ENCODE measurements at regions not wholly inside any gene's neighbourhood (a gene's known extent, or its start where the extent isn't known, plus 50 kb on each side); places are given as distances from the start of the nearest gene placed in this dataset.

DNA sequence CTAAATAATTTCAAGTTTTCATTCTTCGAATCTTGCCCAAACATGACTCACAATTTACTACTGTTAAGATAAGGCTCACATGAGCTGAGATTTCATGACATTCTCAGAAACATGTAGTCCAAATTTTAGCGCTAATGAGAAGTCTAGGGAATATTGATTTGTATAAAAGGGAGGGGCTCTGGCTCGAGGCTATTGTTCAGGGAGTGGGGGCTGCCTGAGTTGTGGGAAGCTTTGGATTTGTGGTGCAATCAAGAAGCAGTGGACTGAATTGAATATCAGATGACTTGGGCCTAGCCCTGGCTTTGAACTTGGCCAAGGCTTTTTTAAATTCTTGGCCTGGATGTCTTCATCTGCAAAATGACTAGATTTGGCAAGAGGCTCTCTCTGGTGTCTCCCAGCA lies 674.9 kb upstream of the FANCL start:
- Mint-ChIP-seq H3K27me3 (ENCODE audit: unreplicated experiment) (no peaks in the 10 kb centered on the region), H3K36me3 (ENCODE audit: low read depth, unreplicated experiment) (no peaks in the 10 kb centered on the region), H3K27ac (ENCODE audit: unreplicated experiment) (no peak overlapping the region), H3K9me3 (ENCODE audit: unreplicated experiment) (no peaks in the 10 kb centered on the region), H3K4me1 (ENCODE audit: unreplicated experiment) (no peaks in the 10 kb centered on the region), H3K4me3 (ENCODE audit: unreplicated experiment) (no peak overlapping the region)
- no peak for DNase-seq (ENCODE audit: low spot score)
- TF ChIP-seq, protein P1, sequence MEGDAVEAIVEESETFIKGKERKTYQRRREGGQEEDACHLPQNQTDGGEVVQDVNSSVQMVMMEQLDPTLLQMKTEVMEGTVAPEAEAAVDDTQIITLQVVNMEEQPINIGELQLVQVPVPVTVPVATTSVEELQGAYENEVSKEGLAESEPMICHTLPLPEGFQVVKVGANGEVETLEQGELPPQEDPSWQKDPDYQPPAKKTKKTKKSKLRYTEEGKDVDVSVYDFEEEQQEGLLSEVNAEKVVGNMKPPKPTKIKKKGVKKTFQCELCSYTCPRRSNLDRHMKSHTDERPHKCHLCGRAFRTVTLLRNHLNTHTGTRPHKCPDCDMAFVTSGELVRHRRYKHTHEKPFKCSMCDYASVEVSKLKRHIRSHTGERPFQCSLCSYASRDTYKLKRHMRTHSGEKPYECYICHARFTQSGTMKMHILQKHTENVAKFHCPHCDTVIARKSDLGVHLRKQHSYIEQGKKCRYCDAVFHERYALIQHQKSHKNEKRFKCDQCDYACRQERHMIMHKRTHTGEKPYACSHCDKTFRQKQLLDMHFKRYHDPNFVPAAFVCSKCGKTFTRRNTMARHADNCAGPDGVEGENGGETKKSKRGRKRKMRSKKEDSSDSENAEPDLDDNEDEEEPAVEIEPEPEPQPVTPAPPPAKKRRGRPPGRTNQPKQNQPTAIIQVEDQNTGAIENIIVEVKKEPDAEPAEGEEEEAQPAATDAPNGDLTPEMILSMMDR (IDR thresholded peaks at IDR 0.05; ENCODE audit: unreplicated experiment): no peak

DNA sequence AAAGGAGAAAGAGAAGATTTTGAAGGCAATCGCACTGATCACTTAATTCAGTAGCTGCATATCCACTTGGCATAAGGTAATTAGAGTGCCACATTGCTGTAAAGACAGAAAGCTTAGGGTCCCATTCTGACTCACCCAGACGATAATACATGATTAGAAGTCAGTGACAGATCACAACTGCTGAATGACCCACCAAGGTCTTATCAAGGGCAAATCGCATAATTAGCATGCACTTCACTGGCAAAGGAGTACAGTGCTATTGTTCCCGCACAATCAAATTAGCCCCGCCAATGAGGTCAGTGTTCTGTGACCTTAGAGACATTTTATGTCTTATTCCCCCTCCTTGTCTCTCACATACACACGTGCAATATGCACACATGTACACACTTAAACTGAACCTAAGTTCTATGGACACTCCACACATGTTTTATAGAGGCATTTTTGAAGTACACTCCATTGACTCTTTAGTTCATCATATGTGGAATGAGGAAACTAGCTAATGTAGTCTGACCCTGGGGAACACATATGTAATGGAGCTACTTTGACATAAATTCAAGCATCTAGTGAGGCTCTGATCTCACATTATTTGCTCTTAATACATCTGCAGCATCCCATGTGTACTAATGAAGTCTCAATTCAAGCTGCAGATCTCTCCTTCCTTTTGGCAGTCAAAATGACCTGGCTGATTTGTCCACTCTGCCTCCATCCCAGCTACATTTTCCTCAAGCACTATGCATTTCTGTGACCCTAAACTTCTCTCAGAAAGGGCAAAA lies 673.8 kb upstream of the FANCL start:
- Mint-ChIP-seq H3K27ac (ENCODE audit: unreplicated experiment) (no peak overlapping the region), H3K4me1 (ENCODE audit: unreplicated experiment) (no peaks in the 10 kb centered on the region), H3K27me3 (ENCODE audit: unreplicated experiment) (no peaks in the 10 kb centered on the region), H3K36me3 (ENCODE audit: low read depth, unreplicated experiment) (no peaks in the 10 kb centered on the region), H3K9me3 (ENCODE audit: unreplicated experiment) (no peaks in the 10 kb centered on the region), H3K4me3 (ENCODE audit: unreplicated experiment) (no peak overlapping the region)
- no peak for DNase-seq (ENCODE audit: low spot score)
- TF ChIP-seq, protein P1 (IDR thresholded peaks at IDR 0.05; ENCODE audit: unreplicated experiment): no peak

DNA sequence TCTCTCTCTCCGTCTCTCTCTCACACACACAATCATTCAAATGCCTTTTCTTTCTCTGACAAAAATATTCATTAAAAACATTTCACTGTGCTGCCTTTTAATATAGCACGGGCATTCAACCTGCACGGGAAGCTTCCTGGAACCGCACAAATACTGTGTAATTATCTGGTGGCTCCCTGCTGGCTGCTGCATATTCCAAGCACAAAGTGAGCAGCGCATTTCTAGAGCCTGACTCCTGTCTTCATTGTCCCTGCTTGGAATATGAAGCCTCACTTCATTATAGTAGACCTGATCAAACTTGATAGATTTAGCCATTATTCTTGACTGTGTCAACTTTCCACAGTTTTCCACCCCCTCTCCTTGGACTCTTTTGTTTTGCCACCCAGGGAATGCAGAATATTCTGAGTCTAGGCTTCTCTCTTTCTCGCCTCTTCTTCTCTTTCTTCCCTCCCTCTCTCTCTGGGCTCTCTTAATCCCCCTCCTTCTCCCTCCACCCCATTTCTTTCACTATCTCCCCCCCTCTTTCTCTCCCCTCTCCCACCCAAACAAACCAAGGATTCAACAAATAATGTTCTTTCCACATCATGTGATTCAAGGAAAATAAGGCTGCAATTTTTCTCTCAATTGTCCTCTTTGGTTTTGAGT lies 672.1 kb upstream of the FANCL start:
- no peak overlapping the region for H3K27ac Mint-ChIP-seq (ENCODE audit: unreplicated experiment)
- H3K4me1 Mint-ChIP-seq (ENCODE audit: unreplicated experiment): no peaks in the 10 kb centered on the region
- no peaks in the 10 kb centered on the region for H3K27me3 Mint-ChIP-seq (ENCODE audit: unreplicated experiment)
- no peaks in the 10 kb centered on the region for H3K36me3 Mint-ChIP-seq (ENCODE audit: low read depth, unreplicated experiment)
- TF ChIP-seq, protein P1 (IDR thresholded peaks at IDR 0.05; ENCODE audit: unreplicated experiment): no peak
- DNase-seq (ENCODE audit: low spot score): no peak
- H3K4me3 Mint-ChIP-seq (ENCODE audit: unreplicated experiment): no peak overlapping the region
- H3K9me3 Mint-ChIP-seq (ENCODE audit: unreplicated experiment): no peaks in the 10 kb centered on the region

DNA sequence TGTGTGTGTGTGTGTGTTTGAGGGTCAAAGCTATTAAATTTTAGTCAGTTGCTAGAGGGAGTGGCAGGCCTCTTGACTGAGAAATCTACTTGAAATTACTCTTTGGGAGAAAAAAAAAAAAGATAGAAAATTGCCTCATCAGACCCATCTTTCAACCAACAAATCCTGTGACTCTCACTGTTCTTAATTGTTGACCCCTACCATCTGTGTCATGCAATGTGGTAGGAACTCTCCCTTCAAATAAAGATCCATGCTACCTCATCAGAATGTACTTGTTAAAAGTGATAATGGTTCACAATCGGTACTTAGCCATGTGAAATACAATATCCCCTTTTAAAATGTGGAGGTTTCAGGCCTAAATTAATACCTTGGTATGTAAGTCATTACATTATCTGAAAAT lies 670.8 kb upstream of the FANCL start:
- Mint-ChIP-seq H3K27me3 (ENCODE audit: unreplicated experiment) (no peaks in the 10 kb centered on the region), H3K4me3 (ENCODE audit: unreplicated experiment) (no peak overlapping the region), H3K27ac (ENCODE audit: unreplicated experiment) (no peak overlapping the region), H3K36me3 (ENCODE audit: low read depth, unreplicated experiment) (no peaks in the 10 kb centered on the region), H3K4me1 (ENCODE audit: unreplicated experiment) (no peaks in the 10 kb centered on the region), H3K9me3 (ENCODE audit: unreplicated experiment) (no peaks in the 10 kb centered on the region)
- DNase-seq (ENCODE audit: low spot score): no peak
- TF ChIP-seq, protein P1 (IDR thresholded peaks at IDR 0.05; ENCODE audit: unreplicated experiment): no peak

DNA sequence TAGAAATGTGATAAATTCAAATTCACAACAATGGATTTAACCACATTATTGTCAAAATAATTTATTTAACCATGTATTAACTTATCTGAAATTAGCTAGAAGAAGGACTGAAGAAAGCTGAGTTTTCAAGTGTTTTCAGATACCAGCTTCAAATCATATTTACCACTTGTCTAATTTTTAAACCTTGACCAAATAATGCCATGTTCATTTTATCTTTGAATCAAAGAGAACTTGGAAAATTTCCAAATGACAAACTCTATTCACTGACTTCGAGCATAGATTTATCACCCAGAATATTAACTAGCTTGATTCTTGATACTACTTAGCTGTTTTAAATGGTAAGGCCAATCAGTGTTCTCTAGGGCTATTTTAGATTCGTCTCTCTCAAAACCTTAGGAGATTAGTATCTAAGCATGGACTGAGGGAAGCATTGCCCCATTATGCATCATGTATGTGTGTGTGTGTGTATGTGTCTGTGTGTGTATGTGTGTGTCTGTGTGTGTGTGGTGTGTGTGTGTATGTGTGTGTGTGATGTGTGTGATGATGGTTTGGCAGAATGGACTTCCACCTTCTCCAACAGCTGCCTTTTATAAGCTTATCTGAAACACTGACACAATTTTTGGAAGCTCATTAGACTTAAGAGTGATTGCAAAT lies 667.5 kb upstream of the FANCL start:
- Mint-ChIP-seq H3K9me3 (ENCODE audit: unreplicated experiment) (no peaks in the 10 kb centered on the region), H3K4me1 (ENCODE audit: unreplicated experiment) (no peaks in the 10 kb centered on the region), H3K4me3 (ENCODE audit: unreplicated experiment) (no peak overlapping the region), H3K27me3 (ENCODE audit: unreplicated experiment) (no peaks in the 10 kb centered on the region), H3K27ac (ENCODE audit: unreplicated experiment) (no peak overlapping the region), H3K36me3 (ENCODE audit: low read depth, unreplicated experiment) (no peaks in the 10 kb centered on the region)
- TF ChIP-seq, protein P1 (IDR thresholded peaks at IDR 0.05; ENCODE audit: unreplicated experiment): no peak
- DNase-seq (ENCODE audit: low spot score): no peak
